ENCODE measurements at regions not wholly inside any gene's neighbourhood (a gene's known extent, or its start where the extent isn't known, plus 50 kb on each side); places are given as distances from the start of the nearest gene placed in this dataset.
"Not testable (repeated sequence)": the region's sequence is repeated elsewhere in the genome, so short reads cannot be mapped to it uniquely, and the experiment has no call there.

- Histone ChIP-seq H3K4me3 (no peak overlapping the region), H3K4me1 (replicated peaks) (no peaks in the 10 kb centered on the region), H3K36me3 (no peaks in the 10 kb centered on the region), H3K27ac (no peak overlapping the region), H3K9me3 (replicated peaks) (0 out of 2 replicates have a peak, but pooled peaks cover 3% of the 10 kb centered on the region), H3K27me3 (replicated peaks) (no peaks in the 10 kb centered on the region; the same call in 1 of the 2 replicates)
- DNase-seq (ENCODE audit: low read depth in 1 of 2, low spot score in 2 of 2): no peak
Observed at GRCh38 chr1:38657207-38657840, 202.2 kb downstream of the RRAGC start.

- H3K4me3 ChIP-seq: no peak overlapping the region
Observed at GRCh38 chr1:38656726-38657125, 202.8 kb downstream of the RRAGC start.

DNA sequence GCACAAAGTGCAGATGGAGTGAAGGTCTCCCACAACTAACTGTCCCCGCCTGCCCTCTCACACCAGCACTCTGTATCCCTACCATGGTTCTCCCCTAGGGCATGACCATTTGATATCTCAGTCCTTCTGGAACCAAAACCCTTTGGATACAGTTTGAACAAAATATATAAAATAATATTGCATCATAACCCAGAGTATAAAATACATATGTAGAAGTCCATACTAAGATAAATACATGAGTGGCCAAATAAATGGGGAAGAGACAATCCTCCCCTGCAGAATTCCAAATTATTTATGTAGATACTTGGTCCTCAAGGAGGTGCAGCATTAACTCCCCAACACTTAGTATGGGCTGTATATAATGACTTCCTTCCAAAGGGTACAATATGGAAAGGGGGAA, 207.4 kb downstream of the RRAGC start:
- H3K27ac ChIP-seq: no peak overlapping the region
- no peak for DNase-seq (ENCODE audit: low read depth in 1 of 2, low spot score in 2 of 2)
- no peaks in the 10 kb centered on the region for H3K36me3 ChIP-seq
- no peak overlapping the region for H3K4me3 ChIP-seq
- no peaks in the 10 kb centered on the region for H3K9me3 ChIP-seq (replicated peaks)
- H3K27me3 ChIP-seq (replicated peaks): no peaks in the 10 kb centered on the region; the same call in 1 of the 2 replicates
- no peaks in the 10 kb centered on the region for H3K4me1 ChIP-seq (replicated peaks)

More at GRCh38 chr1:38656726-38657125, 202.8 kb downstream of the RRAGC start:
- DNase-seq (ENCODE audit: low read depth in 1 of 2, low spot score in 2 of 2): no peak
- no peak overlapping the region for H3K27ac ChIP-seq
- 0 out of 2 replicates have a peak, but pooled peaks cover 3% of the 10 kb centered on the region for H3K9me3 ChIP-seq (replicated peaks)
- no peaks in the 10 kb centered on the region for H3K36me3 ChIP-seq
- no peaks in the 10 kb centered on the region for H3K4me1 ChIP-seq (replicated peaks)
- H3K27me3 ChIP-seq (replicated peaks): no peaks in the 10 kb centered on the region; the same call in 1 of the 2 replicates

DNA sequence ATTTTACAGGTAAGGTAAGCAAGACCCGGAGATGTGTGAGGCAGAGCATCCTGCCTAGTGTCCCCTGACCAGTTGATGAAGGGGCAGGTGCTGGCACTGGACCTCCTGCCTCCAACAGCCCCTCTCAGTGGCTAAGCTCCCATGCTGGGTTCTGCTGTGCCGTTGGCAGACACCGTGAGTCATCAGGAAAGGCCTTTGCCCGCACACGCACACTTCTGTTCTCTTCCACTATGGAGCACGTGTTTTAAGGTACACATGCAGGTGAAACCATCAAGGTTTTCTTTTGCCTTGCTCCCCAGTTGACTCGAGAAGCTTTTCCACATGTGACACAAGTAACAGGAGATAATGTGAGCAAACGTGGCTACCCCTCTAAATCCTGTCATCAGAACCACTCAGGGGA, 207.9 kb downstream of the RRAGC start:
- no peak for DNase-seq (ENCODE audit: low read depth in 1 of 2, low spot score in 2 of 2)
- Histone ChIP-seq H3K36me3 (no peaks in the 10 kb centered on the region), H3K9me3 (replicated peaks) (no peaks in the 10 kb centered on the region), H3K4me3 (no peak overlapping the region), H3K4me1 (replicated peaks) (no peaks in the 10 kb centered on the region), H3K27me3 (replicated peaks) (no peaks in the 10 kb centered on the region), H3K27ac (no peak overlapping the region)

GRCh38 chr1:38648417-38648816, 211.2 kb downstream of the RRAGC start:
- DNase-seq (ENCODE audit: low read depth in 1 of 2, low spot score in 2 of 2): no peak
- no peak overlapping the region for H3K27ac ChIP-seq
- no peaks in the 10 kb centered on the region for H3K27me3 ChIP-seq (replicated peaks)
- no peaks in the 10 kb centered on the region for H3K36me3 ChIP-seq
- no peaks in the 10 kb centered on the region for H3K9me3 ChIP-seq (replicated peaks)
- no peaks in the 10 kb centered on the region for H3K4me1 ChIP-seq (replicated peaks)
- no peak overlapping the region for H3K4me3 ChIP-seq

GRCh38 chr1:38647341-38647740, 212.2 kb downstream of the RRAGC start:
- H3K4me3 ChIP-seq; H3K27me3 ChIP-seq (replicated peaks); H3K27ac ChIP-seq; DNase-seq (ENCODE audit: low read depth in 1 of 2, low spot score in 2 of 2); H3K4me1 ChIP-seq (replicated peaks); H3K9me3 ChIP-seq (replicated peaks); H3K36me3 ChIP-seq: not testable (repeated sequence)

- H3K4me1 ChIP-seq (replicated peaks): no peaks in the 10 kb centered on the region
- no peak overlapping the region for H3K4me3 ChIP-seq
- H3K27me3 ChIP-seq (replicated peaks): no peaks in the 10 kb centered on the region; the same call in 1 of the 2 replicates
- DNase-seq (ENCODE audit: low read depth in 1 of 2, low spot score in 2 of 2): no peak
- no peaks in the 10 kb centered on the region for H3K9me3 ChIP-seq (replicated peaks)
- H3K36me3 ChIP-seq: no peaks in the 10 kb centered on the region
- H3K27ac ChIP-seq: no peak overlapping the region
Observed at GRCh38 chr1:38644092-38644491, 215.5 kb downstream of the RRAGC start.

- Histone ChIP-seq H3K27me3 (replicated peaks) (peaks cover 2% of the 10 kb centered on the region; the same call in 1 of the 2 replicates), H3K36me3 (no peaks in the 10 kb centered on the region), H3K4me3 (no peak overlapping the region), H3K4me1 (replicated peaks) (no peaks in the 10 kb centered on the region), H3K27ac (no peak overlapping the region), H3K9me3 (replicated peaks) (no peaks in the 10 kb centered on the region)
- no peak for DNase-seq (ENCODE audit: low read depth in 1 of 2, low spot score in 2 of 2)
Observed at GRCh38 chr1:38641661-38642060, 217.9 kb downstream of the RRAGC start.

DNA sequence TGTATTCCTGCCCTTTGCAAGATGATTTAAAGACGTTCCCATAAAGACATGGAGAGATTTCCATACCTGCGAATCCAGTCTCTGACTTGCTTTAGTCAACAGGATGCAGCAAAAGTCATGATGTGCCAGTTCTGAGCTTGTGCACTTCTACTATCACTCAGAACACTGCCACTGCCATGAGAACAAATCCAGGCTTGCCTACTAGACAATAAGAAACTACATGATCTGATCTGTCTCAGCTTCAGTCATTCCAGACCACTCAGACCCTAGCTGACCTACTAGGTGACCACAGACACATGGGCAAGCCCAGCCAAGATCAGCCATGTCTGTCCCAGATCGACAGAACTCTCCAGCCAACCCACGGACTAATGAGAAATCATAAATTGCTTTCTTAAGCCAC, 219.2 kb downstream of the RRAGC start:
- no peak overlapping the region for H3K27ac ChIP-seq
- no peak overlapping the region for H3K4me3 ChIP-seq
- H3K4me1 ChIP-seq (replicated peaks): no peaks in the 10 kb centered on the region
- H3K27me3 ChIP-seq (replicated peaks): peaks cover 13% of the 10 kb centered on the region; the same call in 1 of the 2 replicates
- no peaks in the 10 kb centered on the region for H3K36me3 ChIP-seq
- DNase-seq (ENCODE audit: low read depth in 1 of 2, low spot score in 2 of 2): no peak
- H3K9me3 ChIP-seq (replicated peaks): 0 out of 2 replicates have a peak, but pooled peaks cover 3% of the 10 kb centered on the region

GRCh38 chr1:38628241-38628640, 231.3 kb downstream of the RRAGC start:
- Histone ChIP-seq H3K9me3 (replicated peaks) (no peaks in the 10 kb centered on the region), H3K27me3 (replicated peaks) (no peaks in the 10 kb centered on the region; the same call in 1 of the 2 replicates), H3K27ac (no peak overlapping the region), H3K4me3 (no peak overlapping the region), H3K36me3 (no peaks in the 10 kb centered on the region), H3K4me1 (replicated peaks) (no peaks in the 10 kb centered on the region)
- no peak for DNase-seq (ENCODE audit: low read depth in 1 of 2, low spot score in 2 of 2)

DNA sequence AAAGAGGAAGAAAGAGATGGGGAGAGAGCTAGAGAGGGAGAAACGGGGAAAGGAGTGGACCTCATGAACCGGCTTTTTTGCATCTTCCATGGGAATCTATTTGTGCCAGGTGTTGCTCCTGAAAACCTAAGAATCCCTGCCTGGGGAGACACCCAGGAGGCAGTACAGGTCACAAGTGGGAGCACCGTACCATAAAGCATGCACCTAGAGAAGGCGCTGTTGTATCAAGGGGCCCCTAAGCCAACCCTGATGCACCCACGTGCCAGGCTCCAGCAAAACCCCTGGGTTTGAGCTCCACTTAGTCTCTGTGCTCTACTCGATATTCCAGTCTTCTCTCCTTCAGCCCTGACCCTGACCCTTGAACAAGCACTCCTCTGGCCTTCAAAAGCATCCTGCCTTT, 233.6 kb downstream of the RRAGC start:
- Histone ChIP-seq H3K27me3 (replicated peaks) (no peaks in the 10 kb centered on the region; the same call in 1 of the 2 replicates), H3K4me1 (replicated peaks) (no peaks in the 10 kb centered on the region), H3K4me3 (no peak overlapping the region), H3K36me3 (no peaks in the 10 kb centered on the region), H3K27ac (no peak overlapping the region), H3K9me3 (replicated peaks) (no peaks in the 10 kb centered on the region)
- no peak for DNase-seq (ENCODE audit: low read depth in 1 of 2, low spot score in 2 of 2)

- DNase-seq (ENCODE audit: low read depth in 1 of 2, low spot score in 2 of 2): no peak
- no peaks in the 10 kb centered on the region for H3K9me3 ChIP-seq (replicated peaks)
- no peak overlapping the region for H3K27ac ChIP-seq
- H3K36me3 ChIP-seq: no peaks in the 10 kb centered on the region
- no peaks in the 10 kb centered on the region for H3K4me1 ChIP-seq (replicated peaks)
- no peak overlapping the region for H3K4me3 ChIP-seq
- no peaks in the 10 kb centered on the region; the same call in 1 of the 2 replicates for H3K27me3 ChIP-seq (replicated peaks)
Observed at GRCh38 chr1:38624336-38625039, 235.1 kb downstream of the RRAGC start.

GRCh38 chr1:38623529-38623928, 236.0 kb downstream of the RRAGC start:
- no peaks in the 10 kb centered on the region; the same call in 1 of the 2 replicates for H3K27me3 ChIP-seq (replicated peaks)
- no peak for DNase-seq (ENCODE audit: low read depth in 1 of 2, low spot score in 2 of 2)
- no peaks in the 10 kb centered on the region for H3K36me3 ChIP-seq
- no peaks in the 10 kb centered on the region for H3K9me3 ChIP-seq (replicated peaks)
- H3K27ac ChIP-seq: no peak overlapping the region
- H3K4me3 ChIP-seq: no peak overlapping the region
- H3K4me1 ChIP-seq (replicated peaks): no peaks in the 10 kb centered on the region

- Histone ChIP-seq H3K27me3 (replicated peaks) (no peaks in the 10 kb centered on the region), H3K27ac (no peak overlapping the region), H3K9me3 (replicated peaks) (no peaks in the 10 kb centered on the region), H3K4me1 (replicated peaks) (no peaks in the 10 kb centered on the region), H3K4me3 (no peak overlapping the region), H3K36me3 (no peaks in the 10 kb centered on the region)
- no peak for DNase-seq (ENCODE audit: low read depth in 1 of 2, low spot score in 2 of 2)
Observed at GRCh38 chr1:38622197-38622596, 237.4 kb downstream of the RRAGC start.
